ENCODE measurements at regions not wholly inside any gene's neighbourhood (a gene's known extent, or its start where the extent isn't known, plus 50 kb on each side); places are given as distances from the start of the nearest gene placed in this dataset.
A peak's percentile ranks its signal among the peaks of the same experiment; 100 is the strongest.
"Not testable (repeated sequence)": the region's sequence is repeated elsewhere in the genome, so short reads cannot be mapped to it uniquely, and the experiment has no call there.

DNA sequence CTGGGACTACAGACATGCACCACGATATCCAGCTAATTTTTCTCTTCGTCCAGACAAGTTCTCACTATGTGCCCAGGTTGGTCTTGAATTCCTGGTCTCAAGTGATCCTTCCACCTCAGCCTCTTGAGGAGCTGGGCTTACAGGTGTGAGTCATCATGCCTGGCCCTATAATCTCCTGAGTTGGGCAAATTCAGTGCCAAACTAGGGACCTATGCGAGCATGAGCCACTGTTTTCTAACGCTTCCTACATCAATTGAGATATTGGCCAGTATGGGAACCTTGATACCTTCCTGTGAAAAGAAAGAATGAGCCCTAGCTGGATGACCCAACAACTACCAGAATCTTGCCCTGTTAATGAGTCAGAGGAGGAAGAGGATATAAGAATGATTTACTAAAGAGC is 585.2 kb downstream of the C12orf50 start:
- Histone ChIP-seq H3K27me3 (no peaks in the 10 kb centered on the region), H3K9me3 (no peaks in the 10 kb centered on the region), H3K4me3 (no peak overlapping the region), H3K36me3 (no peaks in the 10 kb centered on the region)
- DNase-seq = no peak

DNA sequence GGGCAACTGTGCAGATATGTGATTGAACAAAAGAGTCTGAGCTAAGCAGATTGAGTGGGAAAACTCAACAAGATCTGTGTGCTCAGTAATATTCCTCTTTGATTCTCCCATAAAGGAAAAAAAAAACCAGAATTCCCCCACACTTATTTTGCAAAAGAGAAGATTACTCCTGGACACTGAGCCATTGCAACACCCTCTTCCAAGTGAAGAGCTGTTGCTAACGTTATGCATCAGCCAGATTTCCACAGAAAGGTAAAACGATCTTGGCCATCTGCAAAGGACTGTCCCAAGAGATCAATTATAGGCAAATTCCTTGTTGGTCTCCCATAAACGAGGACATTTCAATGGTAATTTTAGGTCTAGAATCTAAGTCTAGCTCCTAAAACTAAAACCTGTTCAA is 587.7 kb downstream of the C12orf50 start:
- Histone ChIP-seq H3K36me3 (no peaks in the 10 kb centered on the region), H3K27me3 (no peaks in the 10 kb centered on the region), H3K9me3 (no peaks in the 10 kb centered on the region), H3K4me3 (no peak overlapping the region)
- no peak for DNase-seq

DNA sequence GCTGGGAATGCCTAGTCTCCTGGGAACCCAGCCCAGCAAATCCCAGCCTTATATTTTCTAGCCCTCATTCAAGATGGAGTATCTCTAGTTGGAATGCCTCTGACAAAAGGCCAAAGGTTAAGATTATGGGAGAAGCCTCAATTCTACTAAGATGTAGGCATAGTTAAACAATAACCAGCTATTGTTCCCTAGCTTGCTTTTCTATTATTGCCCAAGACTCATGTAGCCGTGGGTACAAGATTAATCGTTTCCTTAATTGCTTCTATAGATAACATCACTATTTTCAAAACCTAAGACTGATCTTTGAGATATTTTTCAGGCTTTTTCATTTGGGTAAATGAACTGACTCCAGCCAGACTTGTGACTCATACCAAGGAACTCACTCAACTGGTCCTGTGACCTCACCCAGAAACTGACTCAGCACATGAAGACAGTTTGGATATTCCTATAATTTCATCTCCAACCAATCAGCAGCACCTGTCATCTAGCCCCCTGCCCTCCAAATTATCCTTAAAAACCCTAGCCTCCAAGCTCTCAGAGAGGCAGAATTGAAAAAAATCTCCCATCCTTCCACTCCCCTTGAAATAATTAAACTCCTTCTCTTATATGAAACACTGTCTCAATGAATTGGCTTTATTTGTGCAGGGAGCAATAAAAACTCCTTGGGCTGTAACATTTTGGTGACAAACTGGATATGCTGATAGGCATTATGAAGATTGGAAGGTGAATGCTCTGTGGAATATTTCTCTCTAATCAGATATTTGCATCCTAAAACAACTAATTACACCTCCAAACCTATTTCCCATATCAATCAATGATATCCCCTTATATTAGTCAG is 589.0 kb downstream of the C12orf50 start:
- H3K36me3 ChIP-seq = no peaks in the 10 kb centered on the region
- H3K9me3 ChIP-seq = no peaks in the 10 kb centered on the region
- no peaks in the 10 kb centered on the region for H3K27me3 ChIP-seq
- DNase-seq = peak; percentile 71
- H3K4me3 ChIP-seq = no peak overlapping the region

DNA sequence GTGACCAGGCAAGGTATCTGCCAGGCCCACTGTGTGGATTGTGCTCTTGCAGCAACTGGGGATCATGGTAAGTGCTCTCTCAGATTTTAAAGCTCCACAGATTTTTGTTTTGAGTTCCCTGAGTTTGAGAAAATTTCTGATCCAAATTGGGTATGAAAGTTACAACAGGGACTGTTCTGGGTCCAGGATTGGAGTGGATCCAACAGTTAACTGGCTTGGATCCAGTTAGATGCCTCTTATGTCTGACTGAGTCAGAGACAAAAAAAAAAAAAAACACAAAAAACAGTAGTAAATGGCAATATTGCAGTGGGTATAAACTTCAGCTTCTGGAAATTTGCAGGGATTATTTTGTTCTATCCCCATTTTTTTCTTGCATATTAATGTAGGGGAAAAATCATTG is 598.8 kb downstream of the C12orf50 start:
- H3K9me3 ChIP-seq = peaks cover 18% of the 10 kb centered on the region
- H3K4me3 ChIP-seq = no peak overlapping the region
- DNase-seq = no peak
- no peaks in the 10 kb centered on the region for H3K27me3 ChIP-seq
- no peaks in the 10 kb centered on the region for H3K36me3 ChIP-seq

DNA sequence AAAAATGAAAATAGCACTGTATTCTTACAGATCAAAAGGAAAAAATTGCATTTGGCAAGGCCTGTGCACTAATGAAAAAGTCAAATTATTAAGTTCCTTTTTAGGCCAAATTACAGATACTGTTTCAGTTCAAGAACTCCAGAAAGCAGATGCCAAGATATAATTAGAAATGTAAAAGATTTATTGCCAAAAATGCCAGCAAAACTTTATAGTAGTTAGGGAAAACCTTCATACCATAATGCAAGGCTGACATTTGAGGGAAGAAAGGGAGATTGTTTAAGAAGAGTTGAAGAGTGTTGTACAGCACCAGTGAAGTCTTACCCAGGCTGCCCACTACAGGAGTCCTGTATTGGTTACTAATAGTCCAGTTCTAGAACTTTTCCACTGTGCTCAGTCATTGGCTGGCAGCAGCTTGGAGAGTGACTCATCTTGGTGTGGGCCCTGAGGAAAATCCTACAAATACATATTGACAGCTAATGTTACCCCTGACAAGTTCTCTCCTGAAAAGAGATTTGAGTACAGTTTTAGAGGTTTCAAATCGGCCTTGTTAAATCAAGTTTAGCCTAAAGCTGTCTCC is 600.4 kb downstream of the C12orf50 start:
- Histone ChIP-seq H3K9me3 (peaks cover 18% of the 10 kb centered on the region), H3K4me3 (no peak overlapping the region), H3K27me3 (no peaks in the 10 kb centered on the region), H3K36me3 (no peaks in the 10 kb centered on the region)
- peak; percentile 52 for DNase-seq

DNA sequence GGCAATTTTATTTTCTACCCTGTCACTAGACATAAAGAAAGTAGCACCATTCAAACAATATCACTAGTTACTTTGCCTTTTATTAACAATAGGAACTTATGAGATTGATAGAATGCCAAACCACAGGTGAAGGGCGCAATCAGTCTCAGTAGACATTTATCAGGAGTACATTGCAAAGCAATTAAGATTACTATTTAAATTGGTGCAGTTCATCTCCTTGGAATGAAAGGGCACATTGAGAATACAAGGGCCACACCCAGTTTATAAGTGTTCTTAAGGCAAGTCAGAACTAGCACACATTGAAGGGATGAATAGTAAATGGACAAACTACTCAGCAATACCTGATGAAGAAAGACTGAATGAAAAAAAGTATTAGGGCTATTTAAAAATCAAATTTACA is 601.4 kb downstream of the C12orf50 start:
- H3K36me3 ChIP-seq = no peaks in the 10 kb centered on the region
- peaks cover 18% of the 10 kb centered on the region for H3K9me3 ChIP-seq
- H3K4me3 ChIP-seq = no peak overlapping the region
- no peaks in the 10 kb centered on the region for H3K27me3 ChIP-seq
- DNase-seq = no peak

DNA sequence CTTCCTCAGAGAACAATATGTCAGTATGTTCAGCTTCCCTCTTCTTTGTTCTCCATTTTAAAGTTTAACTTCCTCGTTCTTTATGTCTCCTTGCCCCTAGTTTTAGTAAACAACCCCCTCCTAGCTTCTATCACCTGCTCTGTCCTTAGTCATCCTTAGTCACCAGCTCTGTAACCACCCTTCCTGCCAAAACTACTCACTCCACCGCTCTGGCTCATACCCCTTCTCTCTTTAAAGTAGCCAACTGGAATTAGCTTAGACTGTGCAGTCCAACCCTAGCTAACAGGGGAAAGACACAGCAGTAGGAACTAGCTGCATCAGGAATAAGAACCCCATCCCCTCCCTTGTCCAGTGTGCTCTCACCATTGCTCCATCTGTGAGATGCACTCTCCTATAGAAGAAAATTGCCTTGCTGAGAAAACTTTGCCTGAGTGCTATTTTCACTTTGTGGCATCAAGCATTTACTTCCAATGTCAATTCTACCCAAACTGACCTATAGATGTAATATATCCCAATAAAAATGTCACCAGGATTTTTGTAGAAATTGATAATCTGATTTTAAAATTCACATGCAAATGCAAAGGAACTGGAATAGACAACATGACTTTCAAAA is 603.2 kb downstream of the C12orf50 start:
- Histone ChIP-seq H3K36me3 (no peaks in the 10 kb centered on the region), H3K4me3 (no peak overlapping the region), H3K27me3 (no peaks in the 10 kb centered on the region), H3K9me3 (peaks cover 15% of the 10 kb centered on the region)
- peak; percentile 23 for DNase-seq

DNA sequence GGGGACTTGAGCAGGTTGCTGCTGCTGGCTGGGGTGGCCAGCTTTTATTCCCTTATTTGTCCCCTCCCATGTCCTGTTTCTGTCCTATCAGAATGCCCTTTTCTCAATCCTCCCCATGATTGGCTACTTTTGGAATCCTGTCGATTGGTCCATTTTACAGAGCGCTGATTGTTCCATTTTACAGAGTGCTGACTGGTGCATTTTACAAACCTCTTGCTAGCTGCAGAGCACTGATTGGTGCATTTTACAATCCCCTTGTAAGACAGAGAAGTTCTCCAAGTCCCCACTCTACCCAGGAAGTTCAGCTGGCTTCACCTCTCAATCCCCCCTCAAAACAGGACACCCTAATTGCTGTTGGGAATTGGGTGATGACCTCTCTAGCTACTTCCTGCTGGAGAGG is 608.0 kb downstream of the C12orf50 start:
- H3K9me3 ChIP-seq, H3K27me3 ChIP-seq, H3K4me3 ChIP-seq, DNase-seq, H3K36me3 ChIP-seq: not testable (repeated sequence)

DNA sequence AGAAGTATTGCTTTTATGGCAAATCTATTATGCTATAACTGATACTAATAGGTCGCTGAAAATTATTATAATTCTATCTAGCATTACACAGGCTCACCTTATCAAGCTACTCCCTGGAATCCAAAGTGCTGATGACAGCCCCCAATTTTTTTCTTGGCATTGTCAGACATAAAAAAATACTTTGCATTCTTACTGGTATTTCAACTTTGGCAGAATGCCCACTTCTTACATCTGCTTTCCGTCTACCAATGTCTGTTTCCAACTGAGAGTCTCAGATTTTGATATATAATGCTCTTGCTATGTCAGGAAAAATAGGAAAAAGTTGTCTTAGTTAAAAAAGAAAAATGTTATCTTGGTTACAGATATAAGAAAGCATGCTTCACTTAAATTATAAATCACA is 615.4 kb downstream of the C12orf50 start:
- H3K36me3 ChIP-seq = no peaks in the 10 kb centered on the region
- H3K4me3 ChIP-seq = no peak overlapping the region
- no peaks in the 10 kb centered on the region for H3K9me3 ChIP-seq
- DNase-seq = no peak
- H3K27me3 ChIP-seq = no peaks in the 10 kb centered on the region

DNA sequence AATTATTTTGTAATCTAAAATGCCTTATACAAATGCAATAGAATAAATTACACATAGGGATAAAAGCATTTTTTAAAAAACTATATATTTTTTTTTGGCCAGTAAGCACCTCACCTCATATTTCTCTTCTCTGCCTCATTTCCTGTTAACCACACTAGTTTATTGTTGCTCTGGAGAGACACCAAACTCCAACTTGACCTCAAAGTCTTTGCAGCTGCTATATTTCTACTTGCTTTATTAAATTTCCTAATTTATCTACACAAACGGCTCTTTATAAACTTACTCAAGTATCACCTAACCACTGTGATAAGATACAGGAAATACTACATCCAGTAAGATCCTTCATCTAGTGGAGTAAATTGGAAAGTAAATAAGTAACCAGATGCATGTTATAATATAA is 622.3 kb downstream of the C12orf50 start:
- DNase-seq = no peak
- Histone ChIP-seq H3K27me3 (no peaks in the 10 kb centered on the region), H3K9me3 (no peaks in the 10 kb centered on the region), H3K4me3 (no peak overlapping the region), H3K36me3 (no peaks in the 10 kb centered on the region)

DNA sequence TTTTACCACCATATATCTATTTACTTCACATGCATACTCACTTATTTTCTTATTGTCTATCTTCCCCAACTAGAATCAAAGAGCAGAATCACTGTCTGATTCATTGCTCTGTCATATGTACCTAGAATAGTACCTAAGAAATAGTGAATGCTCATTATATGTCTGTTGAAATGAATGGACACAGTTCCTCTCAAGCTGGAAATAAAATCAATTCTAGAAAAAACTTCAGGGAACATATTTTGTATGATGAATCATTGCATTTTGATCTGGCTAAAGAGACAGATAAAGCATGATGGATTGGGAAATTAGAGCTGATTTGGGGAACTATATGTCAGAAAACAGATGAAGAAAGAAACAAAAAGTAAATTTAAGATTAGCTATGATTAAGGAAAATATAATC is 623.3 kb downstream of the C12orf50 start:
- Histone ChIP-seq H3K9me3 (no peaks in the 10 kb centered on the region), H3K4me3 (no peak overlapping the region), H3K27me3 (no peaks in the 10 kb centered on the region), H3K36me3 (no peaks in the 10 kb centered on the region)
- no peak for DNase-seq

DNA sequence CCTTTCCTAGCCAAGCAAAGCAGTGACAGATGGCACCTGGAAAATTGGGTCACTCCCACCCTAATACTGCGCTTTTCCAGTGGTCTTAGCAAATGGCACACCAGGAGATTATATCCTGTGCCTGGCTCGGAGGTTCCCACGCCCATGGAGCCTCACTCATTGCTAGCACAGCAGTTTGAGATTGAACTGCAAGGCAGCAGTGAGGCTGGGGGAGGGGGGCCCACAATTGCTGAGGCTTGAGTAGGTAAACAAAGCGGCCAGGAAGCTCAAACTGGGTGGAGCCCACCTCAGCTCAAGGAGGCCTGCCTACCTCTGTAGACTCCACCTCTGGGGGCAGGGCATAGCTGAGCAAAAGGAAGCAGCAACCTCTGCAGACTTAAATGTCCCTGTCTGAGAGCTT is 635.0 kb downstream of the C12orf50 start:
- DNase-seq, H3K4me3 ChIP-seq, H3K36me3 ChIP-seq, H3K27me3 ChIP-seq, H3K9me3 ChIP-seq: not testable (repeated sequence)

DNA sequence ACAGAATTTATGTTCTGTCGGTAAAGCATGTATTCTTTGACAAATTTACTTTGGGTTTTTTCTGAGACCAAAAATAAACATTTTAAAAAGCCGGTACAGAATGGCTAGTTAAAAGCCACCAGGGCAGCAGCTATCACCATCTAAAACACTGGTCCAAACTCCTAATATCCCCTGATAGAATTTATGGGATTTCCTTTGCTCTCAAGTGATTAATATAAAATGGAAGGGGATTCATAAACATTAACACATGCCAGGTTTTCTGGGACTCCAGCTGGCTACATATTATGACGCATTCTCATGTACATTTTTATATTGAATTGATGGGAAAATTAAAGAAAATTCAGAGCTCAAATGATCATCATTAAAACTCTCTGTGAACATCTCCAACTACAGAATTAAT is 640.8 kb downstream of the C12orf50 start:
- H3K4me3 ChIP-seq = no peak overlapping the region
- no peak for DNase-seq
- H3K36me3 ChIP-seq = no peaks in the 10 kb centered on the region
- H3K27me3 ChIP-seq = no peaks in the 10 kb centered on the region
- H3K9me3 ChIP-seq = no peaks in the 10 kb centered on the region

DNA sequence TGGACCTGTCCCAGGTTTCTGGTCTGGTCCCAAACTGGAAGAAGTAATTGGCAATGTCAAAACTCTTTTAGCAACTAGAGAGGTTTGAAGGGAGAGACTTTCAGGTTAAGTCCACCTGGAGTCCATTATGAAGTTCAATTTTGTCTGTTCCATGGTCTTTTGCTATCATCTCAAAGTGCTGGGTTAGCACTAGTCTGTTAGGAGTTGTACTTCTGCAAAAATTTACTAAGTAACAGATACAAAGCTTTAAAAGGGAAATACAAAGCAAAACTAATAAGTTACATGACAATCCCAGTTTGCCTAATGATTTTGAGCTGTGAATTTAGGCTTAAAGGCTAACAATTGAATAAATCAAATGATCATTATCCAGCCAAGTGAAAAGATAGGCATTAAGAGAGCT is 643.9 kb downstream of the C12orf50 start:
- DNase-seq = no peak
- Histone ChIP-seq H3K27me3 (no peaks in the 10 kb centered on the region), H3K9me3 (no peaks in the 10 kb centered on the region), H3K36me3 (no peaks in the 10 kb centered on the region), H3K4me3 (no peak overlapping the region)

DNA sequence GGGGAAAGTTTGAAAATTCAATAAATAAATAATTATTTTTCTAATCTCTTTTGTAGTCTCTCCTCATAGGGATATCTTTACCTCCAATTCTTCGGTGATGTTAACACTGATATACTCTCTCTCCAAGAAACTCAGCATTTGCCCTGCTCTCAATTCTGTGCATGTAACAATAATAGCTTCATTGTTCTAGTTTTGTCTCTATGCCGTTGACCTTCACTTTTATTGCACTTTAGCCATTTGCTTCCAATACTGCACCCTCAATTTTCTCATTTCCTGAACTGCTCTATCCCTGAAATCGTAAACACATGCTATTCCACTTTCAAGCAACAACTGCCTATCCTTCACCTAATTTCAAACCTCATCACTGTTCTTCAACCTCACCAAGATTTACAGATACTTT is 645.0 kb downstream of the C12orf50 start:
- Histone ChIP-seq H3K9me3 (no peaks in the 10 kb centered on the region), H3K27me3 (no peaks in the 10 kb centered on the region), H3K36me3 (no peaks in the 10 kb centered on the region), H3K4me3 (no peak overlapping the region)
- no peak for DNase-seq

DNA sequence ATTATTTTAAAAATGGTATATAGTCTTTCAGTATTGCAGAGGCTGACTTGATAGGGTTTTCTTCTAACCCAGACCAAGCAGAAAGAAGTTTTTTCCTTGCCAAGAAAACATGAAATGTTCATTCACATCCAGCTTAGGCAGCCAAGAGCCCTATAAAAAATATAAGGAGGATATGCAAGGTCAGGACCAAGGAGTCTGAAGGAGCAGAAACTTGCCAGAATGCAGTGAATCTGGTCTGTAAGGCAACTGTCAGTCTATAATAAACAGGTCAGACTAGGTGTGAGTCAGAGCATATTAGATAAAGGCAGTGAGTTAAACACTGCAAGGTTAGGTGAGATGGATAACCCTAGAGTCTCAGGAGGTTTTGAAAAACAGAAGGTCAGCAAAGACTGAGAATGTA is 645.5 kb downstream of the C12orf50 start:
- no peak overlapping the region for H3K4me3 ChIP-seq
- no peak for DNase-seq
- no peaks in the 10 kb centered on the region for H3K36me3 ChIP-seq
- H3K9me3 ChIP-seq = no peaks in the 10 kb centered on the region
- H3K27me3 ChIP-seq = no peaks in the 10 kb centered on the region

DNA sequence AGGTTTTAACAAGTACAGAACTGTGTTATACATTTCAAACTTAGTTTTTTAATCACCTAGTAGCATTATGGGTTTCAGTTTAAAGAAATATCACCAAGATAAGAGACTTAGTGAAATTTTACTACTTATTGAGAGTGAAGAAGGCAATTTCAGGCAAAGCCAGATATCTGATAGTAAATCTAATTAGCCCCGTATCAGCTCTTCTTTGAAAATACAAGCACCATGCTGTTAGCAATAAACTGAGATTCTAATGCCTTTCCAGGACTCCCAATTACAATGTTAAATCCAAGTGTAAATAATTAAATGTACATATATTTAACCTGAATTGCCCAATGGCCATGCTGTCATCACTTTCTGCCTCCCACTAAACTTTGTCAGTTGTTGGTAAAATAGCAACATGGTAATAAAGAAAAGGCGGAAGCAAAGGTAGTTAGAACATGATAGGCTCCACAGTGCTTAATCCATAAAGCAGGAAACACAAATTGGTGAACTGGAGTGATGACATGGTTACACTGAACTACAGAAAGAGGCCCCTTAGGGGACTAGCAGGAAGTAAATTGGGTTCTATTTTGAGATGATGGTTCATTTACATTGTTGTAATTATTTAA is 646.1 kb downstream of the C12orf50 start:
- no peaks in the 10 kb centered on the region for H3K36me3 ChIP-seq
- no peaks in the 10 kb centered on the region for H3K27me3 ChIP-seq
- H3K9me3 ChIP-seq = no peaks in the 10 kb centered on the region
- no peak for DNase-seq
- H3K4me3 ChIP-seq = no peak overlapping the region

DNA sequence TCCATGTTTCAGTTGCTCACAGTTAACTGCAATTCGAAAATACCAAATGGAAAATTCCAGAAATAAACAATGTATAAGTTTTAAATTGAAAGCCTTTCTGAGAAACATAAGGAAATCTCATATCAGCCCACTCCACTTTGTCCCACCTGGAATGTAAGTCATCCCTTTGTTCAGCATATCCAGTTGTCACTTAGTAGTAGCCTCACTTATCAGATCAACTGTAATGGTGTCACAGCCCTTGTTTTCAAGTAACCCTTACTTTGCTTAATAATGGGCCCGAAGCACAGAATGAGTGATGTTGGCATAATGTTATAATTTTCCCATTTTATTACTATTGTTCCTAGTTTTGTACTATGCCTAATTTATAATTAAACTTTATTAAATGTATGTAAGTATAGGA is 646.8 kb downstream of the C12orf50 start:
- no peak for DNase-seq
- H3K27me3 ChIP-seq = no peaks in the 10 kb centered on the region
- no peaks in the 10 kb centered on the region for H3K36me3 ChIP-seq
- H3K9me3 ChIP-seq = no peaks in the 10 kb centered on the region
- H3K4me3 ChIP-seq = no peak overlapping the region

All from MG63 (cell line).